ENCODE measurements at regions not wholly inside any gene's neighbourhood (a gene's known extent, or its start where the extent isn't known, plus 50 kb on each side); places are given as distances from the start of the nearest gene placed in this dataset.

- H3K4me3 ChIP-seq: no peak overlapping the region
- H3K27ac ChIP-seq: no peak overlapping the region
- TF ChIP-seq EZH2phosphoT487 (IDR thresholded peaks at IDR 0.05; ENCODE audit: low read depth, severe bottlenecking, unreplicated experiment) (no peak), EZH2 (IDR thresholded peaks at IDR 0.05; ENCODE audit: borderline replicate concordance) (no peak), CTCF (IDR thresholded peaks at IDR 0.05; ENCODE audit: poor library complexity) (no peak)
- H3K36me3 ChIP-seq (replicated peaks; ENCODE audit: insufficient read depth, low read depth): no peaks in the 10 kb centered on the region
- H3K79me2 ChIP-seq: no peaks in the 10 kb centered on the region
- no peaks in the 10 kb centered on the region for H4K20me1 ChIP-seq (ENCODE audit: insufficient read depth, poor library complexity, severe bottlenecking)
- peaks cover 13% of the 10 kb centered on the region for H3K27me3 ChIP-seq
- H3K4me2 ChIP-seq: no peak overlapping the region
- DNase-seq (ENCODE audit: low spot score): no peak
- WGBS (ENCODE audit: low lambda C conversion rate, missing lambda C conversion rate): 78% methylated on average over 3 of the region's 3 CpGs
- no peak overlapping the region for H2AFZ ChIP-seq
- H3K9me2 ChIP-seq (replicated peaks; ENCODE audit: insufficient read depth): no peaks in the 10 kb centered on the region
- no peaks in the 10 kb centered on the region for H3K9me3 ChIP-seq (ENCODE audit: low read depth)
- H3K4me1 ChIP-seq (ENCODE audit: insufficient read depth): no peaks in the 10 kb centered on the region
These were observed 261.6 kb downstream of the PAX3 start for GRCh38 chr2:222037211-222037610.

- no peak for TF ChIP-seq CTCF (IDR thresholded peaks at IDR 0.05; ENCODE audit: poor library complexity)
- no peak for TF ChIP-seq EZH2phosphoT487 (IDR thresholded peaks at IDR 0.05; ENCODE audit: low read depth, severe bottlenecking, unreplicated experiment)
- TF ChIP-seq EZH2 (IDR thresholded peaks at IDR 0.05; ENCODE audit: borderline replicate concordance): no peak
- H3K4me2 ChIP-seq: no peak overlapping the region
- H3K27me3 ChIP-seq: peaks cover 9% of the 10 kb centered on the region
- H3K9me2 ChIP-seq (replicated peaks; ENCODE audit: insufficient read depth): no peaks in the 10 kb centered on the region
- no peaks in the 10 kb centered on the region for H3K36me3 ChIP-seq (replicated peaks; ENCODE audit: insufficient read depth, low read depth)
- H3K27ac ChIP-seq: no peak overlapping the region
- no peaks in the 10 kb centered on the region for H3K79me2 ChIP-seq
- no peak for DNase-seq (ENCODE audit: low spot score)
- H3K4me3 ChIP-seq: no peak overlapping the region
- no peaks in the 10 kb centered on the region for H3K4me1 ChIP-seq (ENCODE audit: insufficient read depth)
- 93% methylated on average over 3 of the region's 3 CpGs for WGBS (ENCODE audit: low lambda C conversion rate, missing lambda C conversion rate)
- H3K9me3 ChIP-seq (ENCODE audit: low read depth): no peaks in the 10 kb centered on the region
- no peak overlapping the region for H2AFZ ChIP-seq
- H4K20me1 ChIP-seq (ENCODE audit: insufficient read depth, poor library complexity, severe bottlenecking): no peaks in the 10 kb centered on the region
These were observed 264.7 kb downstream of the PAX3 start for GRCh38 chr2:222034058-222034457.

- Histone ChIP-seq H3K4me1 (ENCODE audit: insufficient read depth) (no peaks in the 10 kb centered on the region), H3K4me2 (no peak overlapping the region), H3K79me2 (no peaks in the 10 kb centered on the region), H3K36me3 (replicated peaks; ENCODE audit: insufficient read depth, low read depth) (no peaks in the 10 kb centered on the region), H3K27ac (no peak overlapping the region), H2AFZ (no peak overlapping the region), H3K9me2 (replicated peaks; ENCODE audit: insufficient read depth) (no peaks in the 10 kb centered on the region), H3K27me3 (peaks cover 9% of the 10 kb centered on the region), H3K9me3 (ENCODE audit: low read depth) (no peaks in the 10 kb centered on the region), H3K4me3 (no peak overlapping the region), H4K20me1 (ENCODE audit: insufficient read depth, poor library complexity, severe bottlenecking) (no peaks in the 10 kb centered on the region)
- WGBS (ENCODE audit: low lambda C conversion rate, missing lambda C conversion rate): 75% methylated on average over 2 of the region's 2 CpGs
- DNase-seq (ENCODE audit: low spot score): peak; percentile 12
- TF ChIP-seq EZH2phosphoT487 (IDR thresholded peaks at IDR 0.05; ENCODE audit: low read depth, severe bottlenecking, unreplicated experiment) (no peak), CTCF (IDR thresholded peaks at IDR 0.05; ENCODE audit: poor library complexity) (no peak), EZH2 (IDR thresholded peaks at IDR 0.05; ENCODE audit: borderline replicate concordance) (no peak)
These were observed 265.3 kb downstream of the PAX3 start for GRCh38 chr2:222033541-222033940.

- WGBS (ENCODE audit: low lambda C conversion rate, missing lambda C conversion rate): 35% methylated on average over 3 of the region's 3 CpGs
- Histone ChIP-seq H4K20me1 (ENCODE audit: insufficient read depth, poor library complexity, severe bottlenecking) (no peaks in the 10 kb centered on the region), H3K4me1 (ENCODE audit: insufficient read depth) (no peaks in the 10 kb centered on the region), H2AFZ (no peak overlapping the region), H3K27me3 (peaks cover 16% of the 10 kb centered on the region), H3K4me2 (no peak overlapping the region), H3K79me2 (no peaks in the 10 kb centered on the region), H3K4me3 (no peak overlapping the region), H3K27ac (no peak overlapping the region), H3K9me3 (ENCODE audit: low read depth) (no peaks in the 10 kb centered on the region), H3K36me3 (replicated peaks; ENCODE audit: insufficient read depth, low read depth) (no peaks in the 10 kb centered on the region), H3K9me2 (replicated peaks; ENCODE audit: insufficient read depth) (no peaks in the 10 kb centered on the region)
- TF ChIP-seq CTCF (IDR thresholded peaks at IDR 0.05; ENCODE audit: poor library complexity): no peak
- TF ChIP-seq EZH2phosphoT487 (IDR thresholded peaks at IDR 0.05; ENCODE audit: low read depth, severe bottlenecking, unreplicated experiment): no peak
- no peak for DNase-seq (ENCODE audit: low spot score)
These were observed 272.9 kb downstream of the PAX3 start for GRCh38 chr2:222025881-222026271.
